Activated CD8-positive, alpha-beta T cell treated with anti-CD3 and anti-CD28 coated beads for 36 hours (primary cell): ENCODE measurements at regions not wholly inside any gene's neighbourhood (a gene's known extent, or its start where the extent isn't known, plus 50 kb on each side); places are given as distances from the start of the nearest gene placed in this dataset.

Experiments
- ATAC-seq: fragments of 200-7000 bp; cut with Tn5 transposase; one replicate; pipeline ENCODE4 v1.10.0; 2021; ENCODE audit warnings: mild to moderate bottlenecking, moderate library complexity
- CTCF ChIA-PET: fragments of 350-600 bp; sonication (Branson Sonifier 250); formaldehyde crosslinking; loops from one replicate; lab custom pipeline; 2021; ENCODE audit warnings: antibody characterized with exemption; lab: Charles Lee
- POLR2A ChIA-PET: fragments of 350-600 bp; sonication (Branson Sonifier 250); formaldehyde crosslinking; loops from one replicate; lab custom pipeline; 2021; ENCODE audit warnings: antibody characterized with exemption; lab: Charles Lee
- DNase-seq: peaks from one replicate; pipeline ENCODE4 v3.0.0-alpha.2; 2020
- H3K27ac Mint-ChIP-seq: one replicate; pipeline ENCODE4 v1.8.0; 2021; ENCODE audit warnings: mild to moderate bottlenecking, mixed read lengths
- H3K27me3 Mint-ChIP-seq: one replicate; pipeline ENCODE4 v1.8.0; 2021; ENCODE audit warnings: mixed read lengths
- H3K36me3 Mint-ChIP-seq: one replicate; pipeline ENCODE4 v1.8.0; 2021; ENCODE audit warnings: low read depth, mixed read lengths
- H3K4me1 Mint-ChIP-seq: one replicate; pipeline ENCODE4 v1.8.0; 2021; ENCODE audit warnings: low read depth, mixed read lengths
- H3K4me3 Mint-ChIP-seq: one replicate; pipeline ENCODE4 v1.8.0; 2021; ENCODE audit warnings: mild to moderate bottlenecking, moderate library complexity, mixed read lengths
- H3K9me3 Mint-ChIP-seq: one replicate; pipeline ENCODE4 v1.8.0; 2021; ENCODE audit warnings: mixed read lengths
- CTCF ChIP-seq: fragments of 200-600 bp; IDR thresholded peaks from one replicate; pipeline ENCODE4 v1.8.0; 2022; ENCODE audit warnings: antibody characterized with exemption, mild to moderate bottlenecking
- intact Hi-C: fragments of 100-400 bp; cut with micrococcal nuclease; formaldehyde crosslinking; loops from one replicate; pipeline ENCODE4 v1.10.0; 2022

GRCh38 chr7:84549409-84549808 is 354.8 kb upstream of the SEMA3A start:
- Mint-ChIP-seq H3K27me3 (no peaks in the 10 kb centered on the region), H3K9me3 (no peaks in the 10 kb centered on the region), H3K27ac (no peak overlapping the region), H3K4me3 (no peak overlapping the region), H3K4me1 (no peaks in the 10 kb centered on the region), H3K36me3 (no peaks in the 10 kb centered on the region)
- intact Hi-C loops, result no loop called here
- ChIA-PET POLR2A (no interaction called here), CTCF (no interaction called here)
- DNase-seq (no peak), ATAC-seq (no peak)
- no peak for TF ChIP-seq CTCF

- ATAC-seq, result no peak
- H3K9me3 Mint-ChIP-seq, result no peaks in the 10 kb centered on the region
- POLR2A ChIA-PET, result no interaction called here
- intact Hi-C loops, result no loop called here
- no peak for DNase-seq
- H3K4me3 Mint-ChIP-seq, result no peak overlapping the region
- H3K4me1 Mint-ChIP-seq, result no peaks in the 10 kb centered on the region
- H3K27ac Mint-ChIP-seq, result no peak overlapping the region
- H3K27me3 Mint-ChIP-seq, result no peaks in the 10 kb centered on the region
- no peaks in the 10 kb centered on the region for H3K36me3 Mint-ChIP-seq
- no peak for TF ChIP-seq CTCF
- CTCF ChIA-PET, result no interaction called here
Measured at GRCh38 chr7:84548366-84549365, 354.1 kb upstream of the SEMA3A start.

GRCh38 chr7:84547331-84547730 is 352.7 kb upstream of the SEMA3A start:
- CTCF ChIA-PET, result interaction anchor here (0.8 to 1.0 kb wide), 2 partner anchors 16 to 33 kb away, joined by 3 to 4 read pairs; no protein-coding TSS in a partner anchor
- Mint-ChIP-seq H3K27me3 (no peaks in the 10 kb centered on the region), H3K4me1 (no peaks in the 10 kb centered on the region), H3K27ac (no peak overlapping the region), H3K36me3 (no peaks in the 10 kb centered on the region), H3K9me3 (no peaks in the 10 kb centered on the region), H3K4me3 (no peak overlapping the region)
- intact Hi-C loops, result no loop called here
- POLR2A ChIA-PET, result no interaction called here
- TF ChIP-seq CTCF, result no peak
- no peak for DNase-seq
- no peak for ATAC-seq

GRCh38 chr7:84546403-84546802 is 351.8 kb upstream of the SEMA3A start:
- DNase-seq, result no peak
- Mint-ChIP-seq H3K27me3 (no peaks in the 10 kb centered on the region), H3K4me1 (no peaks in the 10 kb centered on the region), H3K36me3 (no peaks in the 10 kb centered on the region), H3K27ac (no peak overlapping the region), H3K9me3 (no peaks in the 10 kb centered on the region), H3K4me3 (no peak overlapping the region)
- POLR2A ChIA-PET, result no interaction called here
- no peak for ATAC-seq
- no peak for TF ChIP-seq CTCF
- intact Hi-C loops, result no loop called here
- CTCF ChIA-PET, result interaction anchor here (1.0 kb wide), 1 partner anchor 34 kb away, joined by 3 read pairs; no protein-coding TSS in a partner anchor

- CTCF ChIA-PET, result no interaction called here
- POLR2A ChIA-PET, result no interaction called here
- H3K27ac Mint-ChIP-seq, result no peak overlapping the region
Measured at GRCh38 chr7:84538268-84538667, 343.7 kb upstream of the SEMA3A start.

More at GRCh38 chr7:84538268-84538667, 343.7 kb upstream of the SEMA3A start:
- Mint-ChIP-seq H3K27me3 (no peaks in the 10 kb centered on the region), H3K36me3 (no peaks in the 10 kb centered on the region), H3K4me1 (no peaks in the 10 kb centered on the region), H3K4me3 (no peak overlapping the region), H3K9me3 (no peaks in the 10 kb centered on the region)
- ATAC-seq (no peak), DNase-seq (no peak)
- no peak for TF ChIP-seq CTCF
- intact Hi-C loops, result no loop called here
